H7 (cell line): ENCODE measurements at regions not wholly inside any gene's neighbourhood (a gene's known extent, or its start where the extent isn't known, plus 50 kb on each side); places are given as distances from the start of the nearest gene placed in this dataset.

ENCODE experiments used
- DNase-seq: peaks from one replicate; pipeline ENCODE4 v3.0.0; 2012
- H3K27me3 ChIP-seq: 2 replicates; pipeline ENCODE4 v1.6.0; 2011; ENCODE audit warnings: mild to moderate bottlenecking, low read length; ENCODE audit not compliant: control insufficient read depth, insufficient read depth
- H3K36me3 ChIP-seq: replicated peaks from 2 replicates; pipeline ENCODE4 v1.5.1; 2011; ENCODE audit warnings: low read length; ENCODE audit not compliant: control insufficient read depth, insufficient read depth
- H3K4me3 ChIP-seq: 2 replicates; pipeline ENCODE4 v1.5.1; 2011; ENCODE audit warnings: low read depth, mild to moderate bottlenecking, control low read depth, low read length, moderate library complexity; ENCODE audit not compliant: insufficient read depth

DNA sequence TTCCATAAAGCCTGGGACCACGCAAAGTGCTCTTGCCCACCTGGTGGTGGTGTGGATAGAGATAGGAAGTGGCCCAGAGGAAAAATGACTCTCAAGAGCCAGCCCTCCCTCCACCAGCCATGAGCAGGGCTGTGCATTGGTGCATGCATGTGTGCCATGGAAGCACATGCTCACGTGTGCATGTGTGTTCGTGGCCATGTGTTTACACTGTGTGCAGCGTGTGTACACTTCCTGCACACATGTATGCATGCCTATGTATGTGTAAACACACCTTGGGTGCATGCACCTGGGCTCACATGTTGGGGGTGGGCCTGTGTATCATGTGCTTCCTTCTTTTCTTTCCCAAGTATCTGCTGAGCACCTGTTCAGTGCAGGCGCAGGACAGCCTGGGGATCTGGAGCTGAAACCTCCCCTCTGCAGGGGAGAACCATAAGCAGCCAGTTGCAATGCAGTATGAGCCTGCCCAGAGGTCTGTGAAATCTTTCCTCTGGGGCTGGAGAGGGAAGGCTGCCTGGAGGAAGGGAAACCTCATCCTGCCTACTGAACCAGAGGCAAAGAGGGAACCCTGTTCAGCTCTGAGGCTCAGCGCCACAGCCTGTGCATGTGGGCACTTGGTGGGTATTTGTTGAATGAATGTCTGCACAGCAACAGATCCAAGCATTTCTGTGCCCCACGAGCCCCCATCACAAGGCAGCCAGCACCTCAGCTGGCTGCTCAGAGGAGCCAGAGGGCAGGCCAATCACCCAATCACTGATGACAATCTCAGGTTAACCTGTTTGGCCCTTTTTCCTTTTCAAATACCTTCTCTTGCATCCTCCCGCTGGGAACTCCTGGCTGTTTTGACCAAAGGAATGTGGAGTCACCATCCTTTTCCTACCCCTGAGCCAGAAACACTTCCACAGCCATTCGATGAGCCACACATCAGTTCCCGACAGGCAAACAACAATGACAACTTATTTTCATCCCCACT, 327.0 kb downstream of the NPHP4 start:
- DNase-seq: no peak
- Histone ChIP-seq H3K4me3 (no peak overlapping the region), H3K27me3 (no peaks in the 10 kb centered on the region; the same call in 1 of the 2 replicates), H3K36me3 (no peaks in the 10 kb centered on the region)

GRCh38 chr1:5664081-5664768, 328.0 kb downstream of the NPHP4 start:
- H3K27me3 ChIP-seq: no peaks in the 10 kb centered on the region; the same call in 1 of the 2 replicates
- no peaks in the 10 kb centered on the region for H3K36me3 ChIP-seq
- DNase-seq: no peak
- no peak overlapping the region for H3K4me3 ChIP-seq

DNA sequence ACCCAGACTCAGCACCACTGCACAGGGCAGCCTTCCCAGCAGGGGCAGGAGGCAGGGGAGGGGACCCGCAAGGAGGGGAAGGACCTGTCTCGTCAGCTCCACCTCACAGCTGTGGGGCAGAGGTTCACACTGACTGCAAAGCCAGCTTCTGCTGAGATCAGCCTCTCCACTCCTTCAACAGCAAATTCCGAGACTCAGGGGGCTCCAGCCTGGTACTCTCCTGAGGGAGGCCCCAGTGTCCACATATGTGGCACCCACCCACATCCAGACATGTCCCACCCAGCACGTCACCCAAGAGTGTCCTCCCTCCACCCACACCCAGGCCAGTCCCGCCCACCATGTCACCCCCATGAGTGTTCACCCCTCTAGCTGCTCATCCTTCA, 329.5 kb downstream of the NPHP4 start:
- no peaks in the 10 kb centered on the region for H3K36me3 ChIP-seq
- H3K27me3 ChIP-seq: no peaks in the 10 kb centered on the region; the same call in 1 of the 2 replicates
- DNase-seq: no peak
- H3K4me3 ChIP-seq: no peak overlapping the region

DNA sequence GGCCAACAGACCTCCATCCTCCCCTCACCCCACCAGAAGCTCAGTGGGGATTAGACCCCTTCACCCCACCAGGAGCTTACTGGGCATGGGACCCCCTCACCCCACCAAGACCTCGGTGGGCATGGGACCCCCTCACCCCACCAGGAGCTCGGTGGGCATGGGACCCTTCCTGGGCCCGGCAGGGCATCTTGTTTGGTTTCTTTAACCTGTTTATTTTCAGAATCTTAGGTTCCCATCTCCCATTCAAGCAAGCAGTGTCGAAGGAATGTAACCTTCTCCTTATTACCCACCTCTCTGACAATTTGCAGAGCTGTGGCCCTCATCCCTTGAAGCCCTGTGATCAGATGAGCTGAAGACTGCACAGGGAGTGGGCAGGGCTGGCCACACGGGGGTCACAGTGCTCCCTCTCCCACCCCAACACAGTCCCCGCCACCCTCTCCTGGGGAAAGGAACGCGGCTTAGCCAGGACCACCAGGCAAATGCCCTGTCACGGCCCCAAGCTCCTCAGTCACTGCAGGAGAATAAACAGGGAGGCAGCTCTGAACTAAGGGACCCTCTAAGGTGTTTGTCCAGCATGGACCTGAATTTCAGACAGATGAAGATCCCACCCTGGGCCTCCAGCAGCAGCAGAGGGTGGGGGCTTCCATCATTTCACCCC, 330.0 kb downstream of the NPHP4 start:
- DNase-seq: no peak
- no peaks in the 10 kb centered on the region for H3K36me3 ChIP-seq
- H3K27me3 ChIP-seq: no peaks in the 10 kb centered on the region; the same call in 1 of the 2 replicates
- H3K4me3 ChIP-seq: no peak overlapping the region

- DNase-seq: no peak
- Histone ChIP-seq H3K4me3 (no peak overlapping the region), H3K27me3 (no peaks in the 10 kb centered on the region), H3K36me3 (no peaks in the 10 kb centered on the region)
These were observed 330.8 kb downstream of the NPHP4 start for GRCh38 chr1:5661196-5662085.

DNA sequence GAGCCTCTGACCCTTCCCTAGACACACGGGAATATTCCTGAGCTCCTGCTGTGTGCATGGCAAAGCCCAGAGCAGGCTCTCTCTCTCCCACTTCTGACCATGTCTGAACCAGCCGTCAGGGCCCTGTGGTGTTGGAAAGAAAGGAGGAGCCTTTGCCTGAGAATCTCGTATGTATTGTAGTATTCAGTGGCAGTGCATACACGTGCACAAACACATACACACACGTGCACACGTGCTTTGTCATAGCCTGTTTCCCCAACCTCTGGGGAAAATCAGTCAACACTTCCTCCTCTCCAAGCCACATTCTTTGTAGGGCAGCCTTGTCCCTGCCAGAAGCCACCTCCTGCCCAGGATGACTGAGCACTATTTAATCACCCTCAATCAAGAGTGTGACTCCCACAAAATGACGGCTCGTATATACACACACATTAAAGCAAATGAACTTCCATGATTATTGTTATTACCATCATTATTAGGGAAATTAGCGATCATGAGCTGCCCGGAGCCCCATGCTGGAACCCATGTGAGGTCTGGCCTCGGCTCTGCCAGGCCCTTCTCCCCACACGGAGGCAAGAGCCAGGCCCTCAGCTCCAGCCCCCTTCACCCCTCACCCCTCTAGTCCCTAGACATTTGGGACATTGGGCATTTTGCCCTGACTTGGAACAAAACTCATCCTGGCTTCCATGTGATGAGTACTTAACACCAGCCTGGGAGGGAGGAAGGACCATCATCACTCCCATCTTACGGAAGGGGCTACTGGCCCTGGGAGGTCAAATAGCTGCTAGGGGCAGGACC, 331.9 kb downstream of the NPHP4 start:
- DNase-seq: no peak

DNA sequence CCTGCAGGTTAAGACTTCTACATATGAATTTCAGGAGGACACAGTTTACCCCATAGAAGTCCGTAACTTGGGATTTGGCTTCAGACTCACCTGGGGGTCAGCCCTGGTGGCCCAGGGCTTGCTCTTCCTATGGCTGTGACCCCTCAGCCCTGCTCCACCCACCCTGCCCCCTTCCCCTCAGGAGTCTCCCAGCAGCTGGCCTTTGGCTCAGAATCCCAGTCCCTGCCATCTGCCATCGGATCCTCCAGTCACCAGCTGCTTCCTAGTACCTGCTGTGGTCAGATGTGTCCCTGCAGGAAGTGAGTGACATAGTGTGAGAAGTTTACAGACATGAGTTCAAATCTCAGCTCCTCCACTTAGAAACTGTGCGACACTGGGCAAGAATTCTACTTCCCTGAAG, 332.6 kb downstream of the NPHP4 start:
- Histone ChIP-seq H3K36me3 (no peaks in the 10 kb centered on the region), H3K4me3 (no peak overlapping the region), H3K27me3 (no peaks in the 10 kb centered on the region)
- no peak for DNase-seq

More for the DNA sequence above, 331.9 kb downstream of the NPHP4 start:
- Histone ChIP-seq H3K27me3 (no peaks in the 10 kb centered on the region), H3K36me3 (no peaks in the 10 kb centered on the region), H3K4me3 (no peak overlapping the region)

DNA sequence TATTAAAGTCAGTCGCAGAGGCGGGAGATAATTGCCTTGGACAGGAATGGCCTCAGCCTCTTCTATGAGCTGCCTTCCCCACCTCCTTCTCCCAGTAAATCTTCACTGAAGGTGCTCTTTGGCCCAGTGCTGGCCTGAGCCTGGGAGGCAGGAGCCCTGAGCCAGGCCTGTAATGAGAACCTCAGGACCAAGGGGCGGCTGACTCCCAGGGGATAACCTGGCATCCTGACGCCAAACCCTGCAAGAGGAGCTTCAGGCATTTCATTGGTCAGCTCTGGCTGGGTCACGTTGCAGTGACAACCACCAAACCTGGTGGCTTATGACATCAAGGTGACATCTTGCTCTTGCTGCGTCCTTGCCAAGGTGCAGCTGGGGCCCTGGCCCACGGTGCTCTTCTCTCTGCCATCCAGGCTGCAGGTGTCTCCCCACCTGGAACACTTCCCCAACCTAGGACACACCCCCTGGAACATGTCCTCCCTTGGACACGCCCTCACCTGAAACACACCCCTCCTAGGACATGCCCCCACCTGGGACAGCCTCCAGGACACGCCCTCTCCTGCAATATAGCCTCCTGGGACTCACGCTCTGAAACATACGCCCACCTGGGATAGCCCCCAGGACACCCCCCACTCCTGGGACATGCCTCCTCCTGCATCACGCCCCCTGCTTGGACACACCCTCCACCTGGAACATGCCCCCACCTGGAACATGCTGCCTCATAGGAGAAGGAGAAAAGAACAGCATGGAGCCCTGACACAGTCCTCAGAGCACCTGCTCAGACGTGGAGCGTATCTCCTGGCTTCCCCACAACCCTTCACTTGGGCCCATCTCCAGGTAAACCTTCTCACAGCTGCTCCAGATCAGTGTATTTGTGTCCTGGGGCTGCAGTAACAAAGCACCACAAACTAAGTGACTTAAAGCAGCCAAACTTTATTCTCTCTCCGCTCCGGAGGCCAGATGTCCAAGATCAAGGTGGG, 333.6 kb downstream of the NPHP4 start:
- Histone ChIP-seq H3K27me3 (no peaks in the 10 kb centered on the region), H3K4me3 (no peak overlapping the region), H3K36me3 (no peaks in the 10 kb centered on the region)
- peak; percentile 65 for DNase-seq

- DNase-seq: peak; percentile 71
- H3K27me3 ChIP-seq: no peaks in the 10 kb centered on the region
- no peak overlapping the region; the same call in 1 of the 2 replicates for H3K4me3 ChIP-seq
- H3K36me3 ChIP-seq: no peaks in the 10 kb centered on the region
These were observed 340.0 kb downstream of the NPHP4 start for GRCh38 chr1:5651964-5652821.

DNA sequence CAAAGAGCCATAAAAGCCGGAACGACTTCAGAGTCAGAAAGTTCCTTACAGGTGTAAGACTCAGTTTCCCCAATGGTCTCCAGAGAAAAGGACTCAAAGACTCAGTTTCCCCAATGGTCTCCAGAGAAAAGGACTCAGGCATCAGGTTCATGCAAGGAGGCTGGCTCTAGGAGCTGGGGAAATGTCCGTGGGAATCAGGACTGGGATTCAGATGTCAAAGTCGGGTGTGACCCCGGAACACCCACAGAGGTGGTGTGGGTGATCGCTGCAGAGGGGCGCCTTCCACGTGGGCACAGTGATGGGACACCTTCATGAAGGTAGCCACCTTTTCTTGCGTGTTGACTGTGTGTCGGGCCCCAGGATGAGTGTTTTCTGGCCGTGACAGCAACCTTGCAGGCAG, 340.8 kb downstream of the NPHP4 start:
- Histone ChIP-seq H3K36me3 (no peaks in the 10 kb centered on the region), H3K4me3 (no peak overlapping the region), H3K27me3 (no peaks in the 10 kb centered on the region)
- no peak for DNase-seq

GRCh38 chr1:5651027-5651410, 341.2 kb downstream of the NPHP4 start:
- DNase-seq: no peak

More at GRCh38 chr1:5651027-5651410, 341.2 kb downstream of the NPHP4 start:
- H3K27me3 ChIP-seq: no peaks in the 10 kb centered on the region
- no peaks in the 10 kb centered on the region for H3K36me3 ChIP-seq
- no peak overlapping the region for H3K4me3 ChIP-seq
